Stimulated activated naive CD4-positive, alpha-beta T cell (primary cell): ENCODE measurements at regions not wholly inside any gene's neighbourhood (a gene's known extent, or its start where the extent isn't known, plus 50 kb on each side); places are given as distances from the start of the nearest gene placed in this dataset.

Experiments used
- DNase-seq, 6 experiments: peaks; one replicate each; lab custom pipeline; 2025; lab: John Stamatoyannopoulos, UW

- no peak for DNase-seq
Observed at GRCh38 chr18:60134806-60135205, 235.0 kb downstream of the PMAIP1 start.

GRCh38 chr18:60130284-60130683 lies 230.5 kb downstream of the PMAIP1 start:
- DNase-seq = no peak

- no peak for DNase-seq
Observed at GRCh38 chr18:60123031-60123430, 223.2 kb downstream of the PMAIP1 start.

GRCh38 chr18:60122339-60122738 lies 222.5 kb downstream of the PMAIP1 start:
- no peak for DNase-seq

- no peak for DNase-seq
Observed at GRCh38 chr18:60120231-60120750, 220.5 kb downstream of the PMAIP1 start.

- no peak for DNase-seq
Observed at GRCh38 chr18:60117321-60117720, 217.5 kb downstream of the PMAIP1 start.

GRCh38 chr18:60113396-60113795 lies 213.6 kb downstream of the PMAIP1 start:
- no peak for DNase-seq

- no peak for DNase-seq
Observed at GRCh38 chr18:60112369-60112768, 212.6 kb downstream of the PMAIP1 start.

GRCh38 chr18:60111525-60111924 lies 211.7 kb downstream of the PMAIP1 start:
- DNase-seq = no peak

- no peak for DNase-seq
Observed at GRCh38 chr18:60110836-60111235, 211.0 kb downstream of the PMAIP1 start.

GRCh38 chr18:60100778-60101177 lies 201.0 kb downstream of the PMAIP1 start:
- no peak for DNase-seq

GRCh38 chr18:60099709-60100108 lies 199.9 kb downstream of the PMAIP1 start:
- DNase-seq = no peak

- DNase-seq = no peak
Observed at GRCh38 chr18:60096428-60096827, 196.6 kb downstream of the PMAIP1 start.

GRCh38 chr18:60092073-60092472 lies 192.3 kb downstream of the PMAIP1 start:
- no peak for DNase-seq

GRCh38 chr18:60090170-60090569 lies 190.4 kb downstream of the PMAIP1 start:
- no peak for DNase-seq

GRCh38 chr18:60082790-60083189 lies 183.0 kb downstream of the PMAIP1 start:
- no peak for DNase-seq

GRCh38 chr18:60082282-60082681 lies 182.5 kb downstream of the PMAIP1 start:
- no peak for DNase-seq

- no peak for DNase-seq
Observed at GRCh38 chr18:60075477-60075876, 175.7 kb downstream of the PMAIP1 start.

- no peak for DNase-seq
Observed at GRCh38 chr18:60070631-60071030, 170.8 kb downstream of the PMAIP1 start.

GRCh38 chr18:60069145-60069544 lies 169.3 kb downstream of the PMAIP1 start:
- DNase-seq = no peak

- DNase-seq = no peak
Observed at GRCh38 chr18:60067426-60068210, 167.8 kb downstream of the PMAIP1 start.

GRCh38 chr18:60066219-60066975 lies 166.6 kb downstream of the PMAIP1 start:
- DNase-seq = no peak

- no peak for DNase-seq
Observed at GRCh38 chr18:60064271-60064670, 164.5 kb downstream of the PMAIP1 start.
